Inflammatory macrophage treated with lipopolysaccharide for 4 hours (primary cell): ENCODE measurements at regions not wholly inside any gene's neighbourhood (a gene's known extent, or its start where the extent isn't known, plus 50 kb on each side); places are given as distances from the start of the nearest gene placed in this dataset.

Experiments used
- DNase-seq: peaks from one replicate; pipeline ENCODE4 v3.0.0-alpha.2; 2020

GRCh38 chr9:99401680-99402504, 179.8 kb downstream of the SEC61B start:
- no peak for DNase-seq

DNA sequence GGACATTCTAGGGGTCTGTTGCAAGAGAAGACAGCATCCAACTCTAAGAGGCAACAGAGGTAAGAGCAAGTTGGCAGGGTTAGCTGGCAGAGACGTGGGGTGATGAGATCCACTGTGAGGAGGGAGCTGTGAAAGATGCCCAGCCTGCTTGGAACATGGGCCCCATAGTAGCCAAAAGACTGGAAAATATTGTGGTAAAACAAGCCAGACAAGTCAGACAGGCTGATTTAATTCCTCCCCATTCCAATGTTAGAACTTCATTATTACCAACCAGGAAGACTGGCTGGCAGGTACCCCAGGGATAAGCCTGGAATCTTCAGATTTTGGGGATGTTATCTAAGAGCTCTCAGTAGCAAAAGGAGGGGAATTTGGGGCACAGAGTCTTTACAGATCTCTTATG, 181.3 kb downstream of the SEC61B start:
- no peak for DNase-seq

GRCh38 chr9:99405359-99405758, 183.3 kb downstream of the SEC61B start:
- DNase-seq: peak; percentile 73

GRCh38 chr9:99406939-99407338, 184.9 kb downstream of the SEC61B start:
- no peak for DNase-seq

- no peak for DNase-seq
These were observed 189.0 kb downstream of the SEC61B start for GRCh38 chr9:99411068-99411467.

GRCh38 chr9:99411479-99412115, 189.5 kb downstream of the SEC61B start:
- DNase-seq: no peak

GRCh38 chr9:99412606-99413005, 190.5 kb downstream of the SEC61B start:
- peak; percentile 22 for DNase-seq

- DNase-seq: no peak
These were observed 192.2 kb downstream of the SEC61B start for GRCh38 chr9:99414321-99414720.

DNA sequence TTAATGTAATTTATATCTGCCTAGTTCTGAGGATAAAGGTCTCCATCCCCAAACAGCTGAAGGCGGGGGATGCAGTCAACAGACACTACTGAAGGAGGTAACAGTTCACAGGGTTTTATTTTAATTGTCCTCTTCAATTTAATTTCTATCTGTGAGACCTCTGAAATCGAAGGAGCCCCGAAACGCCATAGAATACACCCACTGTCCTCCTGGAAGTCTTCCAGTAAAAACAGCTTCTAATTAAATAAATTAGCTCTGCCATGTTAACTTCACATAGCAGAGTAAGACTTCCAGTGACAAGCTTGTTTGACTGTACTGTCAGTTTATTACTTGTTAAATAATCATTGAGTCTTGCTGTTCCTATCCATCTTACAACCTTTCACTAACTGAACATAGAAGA, 193.5 kb downstream of the SEC61B start:
- no peak for DNase-seq

DNA sequence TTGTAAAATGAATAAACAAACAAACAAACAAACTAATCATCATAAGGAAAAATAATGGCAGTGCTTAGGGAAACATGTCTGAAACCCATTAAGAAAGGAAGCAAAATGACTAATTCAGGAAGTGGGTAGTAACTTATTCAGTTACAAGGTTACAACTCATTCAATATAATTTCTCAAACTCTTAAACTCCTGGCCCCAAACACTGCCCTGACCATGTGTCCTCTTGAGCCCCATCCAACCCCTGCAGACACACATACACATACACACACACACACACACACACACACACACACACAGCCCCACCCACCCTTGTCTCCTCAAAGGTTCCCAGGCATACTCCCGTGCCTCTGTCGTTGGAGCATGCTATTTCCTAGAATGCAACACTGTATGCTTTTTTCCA, 193.9 kb downstream of the SEC61B start:
- peak; percentile 72 for DNase-seq

GRCh38 chr9:99419070-99419469, 197.0 kb downstream of the SEC61B start:
- DNase-seq: peak; percentile 71

GRCh38 chr9:99421369-99421768, 199.3 kb downstream of the SEC61B start:
- DNase-seq: no peak

- no peak for DNase-seq
These were observed 203.0 kb downstream of the SEC61B start for GRCh38 chr9:99425124-99425523.

GRCh38 chr9:99425923-99426842, 204.1 kb downstream of the SEC61B start:
- no peak for DNase-seq

DNA sequence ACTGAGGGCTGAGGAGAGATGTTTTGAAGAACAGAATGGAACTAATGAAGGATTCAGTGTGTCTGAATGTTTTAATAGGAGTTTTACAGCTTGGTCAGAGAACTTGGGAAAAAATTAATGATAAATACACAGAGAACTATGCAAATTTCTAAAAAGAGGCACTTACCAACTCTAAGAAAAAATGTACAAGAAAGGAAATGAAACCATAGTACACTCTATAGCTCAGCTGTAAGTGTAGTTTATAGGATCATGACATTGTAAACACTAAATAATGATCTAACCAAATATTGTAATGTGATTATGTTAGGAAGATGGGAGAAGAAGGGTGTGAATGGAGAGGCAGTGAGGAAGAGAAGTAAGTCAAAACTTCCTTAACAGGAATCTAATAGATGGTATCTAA, 205.2 kb downstream of the SEC61B start:
- DNase-seq: peak; percentile 60

GRCh38 chr9:99430301-99430700, 208.2 kb downstream of the SEC61B start:
- DNase-seq: peak; percentile 97

- DNase-seq: no peak
These were observed 209.0 kb downstream of the SEC61B start for GRCh38 chr9:99431103-99431502.

DNA sequence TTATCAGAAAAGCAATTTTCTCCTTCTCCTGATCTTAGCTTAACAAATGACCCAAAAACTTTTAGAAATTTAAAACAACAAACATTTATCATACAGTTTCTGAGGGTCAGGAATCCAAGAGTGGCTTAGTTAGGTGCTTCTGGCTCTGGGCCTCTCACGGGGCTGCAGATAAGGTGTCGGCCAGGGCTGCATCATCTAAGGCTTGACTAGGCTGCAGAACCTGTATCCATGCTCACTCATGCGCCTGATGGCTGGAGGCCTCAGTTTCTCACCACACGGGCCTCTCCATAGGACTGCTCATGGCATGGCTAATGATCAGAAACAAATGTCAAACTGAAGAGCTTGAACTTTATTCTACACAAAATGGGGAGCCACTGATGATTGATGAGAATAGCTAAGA, 210.0 kb downstream of the SEC61B start:
- DNase-seq: no peak

DNA sequence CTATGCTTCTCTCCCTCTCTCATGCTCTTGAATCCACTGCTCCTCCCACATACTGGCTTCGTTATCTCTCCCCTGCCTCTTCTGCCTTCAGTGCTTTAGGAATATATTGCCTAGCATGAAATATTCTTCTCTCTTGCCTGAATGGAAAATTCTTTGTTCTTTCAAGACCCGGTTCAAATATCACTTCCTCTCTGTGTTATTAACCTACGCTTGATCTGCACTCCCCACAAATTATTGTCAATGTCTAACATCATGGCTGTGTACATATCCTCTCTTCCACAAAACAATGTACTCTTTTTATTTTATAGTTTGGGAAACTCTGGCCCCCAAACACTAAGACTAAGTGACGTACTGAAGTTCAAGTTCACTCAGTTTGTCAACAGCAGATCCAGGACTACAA, 211.0 kb downstream of the SEC61B start:
- DNase-seq: no peak

DNA sequence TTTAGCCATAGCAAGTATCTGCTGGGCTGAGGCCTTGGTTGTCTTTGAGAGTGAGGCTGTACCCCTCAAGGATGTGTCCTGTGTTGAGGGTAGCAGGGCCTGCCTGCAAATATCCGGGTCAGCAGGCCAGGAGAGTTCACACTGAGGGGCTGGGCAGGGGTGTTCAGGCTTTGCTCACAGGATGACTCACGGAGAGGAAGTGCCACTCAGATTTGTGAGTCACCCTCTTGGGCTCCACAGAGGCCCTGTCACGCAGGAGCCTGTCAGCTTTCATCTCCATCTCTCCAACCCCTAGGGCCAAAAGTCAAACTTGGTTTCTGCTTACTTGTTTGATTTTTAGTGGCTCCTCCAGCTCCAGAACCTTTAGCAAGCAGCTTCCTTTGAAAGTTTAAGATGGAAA, 211.5 kb downstream of the SEC61B start:
- DNase-seq: peak; percentile 94

DNA sequence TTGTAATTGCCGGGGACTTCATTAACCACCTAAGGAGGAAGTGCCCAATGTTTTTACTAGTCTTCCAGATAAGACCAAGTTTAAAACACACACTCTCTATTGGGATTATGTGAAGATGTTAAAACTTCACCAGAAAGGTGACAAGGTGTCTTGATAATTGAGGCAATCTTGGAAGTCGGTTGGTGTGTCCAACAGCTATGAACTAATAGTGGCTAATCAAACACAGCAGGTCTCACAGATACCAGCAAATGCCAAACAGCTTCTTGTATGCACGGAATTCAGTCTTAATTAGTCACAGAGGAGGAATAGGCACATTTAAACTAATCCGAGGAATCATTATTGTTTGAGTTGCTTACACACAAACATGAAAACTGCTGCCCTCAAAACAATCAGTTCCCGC, 214.5 kb downstream of the SEC61B start:
- DNase-seq: no peak

DNA sequence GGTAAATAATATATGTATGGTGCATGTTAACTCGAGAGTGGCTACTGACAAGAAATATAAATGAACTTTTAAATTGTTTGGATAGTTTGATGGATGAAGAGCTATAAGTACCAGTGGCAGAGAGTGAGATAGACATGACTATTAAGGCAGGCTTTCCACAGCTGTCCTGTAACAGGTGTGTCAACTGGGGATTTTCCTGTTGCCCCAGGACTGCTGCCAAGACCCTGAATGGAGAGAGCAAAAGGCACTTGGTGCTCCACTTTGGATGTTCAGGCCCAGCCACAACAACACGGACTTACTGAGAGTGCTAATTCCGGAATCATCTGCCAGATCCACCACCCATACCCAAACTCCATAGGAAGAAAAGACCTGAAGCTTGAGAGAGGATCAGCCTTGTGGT, 215.1 kb downstream of the SEC61B start:
- DNase-seq: no peak

- DNase-seq: no peak
These were observed 216.5 kb downstream of the SEC61B start for GRCh38 chr9:99438596-99438995.

- no peak for DNase-seq
These were observed 219.7 kb downstream of the SEC61B start for GRCh38 chr9:99441829-99442228.
